ENCODE measurements at regions not wholly inside any gene's neighbourhood (a gene's known extent, or its start where the extent isn't known, plus 50 kb on each side); places are given as distances from the start of the nearest gene placed in this dataset.

GRCh38 chr2:122022531-122022930, 267.1 kb downstream of the TSN start:
- H3K4me1 ChIP-seq (ENCODE audit: control insufficient read depth, insufficient read depth, low read length): peaks cover 9% of the 10 kb centered on the region

GRCh38 chr2:122023059-122023864, 267.8 kb downstream of the TSN start:
- Histone ChIP-seq H3K4me1 (ENCODE audit: control insufficient read depth, insufficient read depth, low read length) (peaks cover 9% of the 10 kb centered on the region), H3K9me3 (replicated peaks; ENCODE audit: control insufficient read depth, low read depth, low read length) (no peaks in the 10 kb centered on the region), H3K27ac (ENCODE audit: low read length) (no peak overlapping the region), H3K36me3 (ENCODE audit: control insufficient read depth, insufficient read depth, low read length) (no peaks in the 10 kb centered on the region), H3K4me3 (ENCODE audit: low read length) (no peak overlapping the region), H3K27me3 (ENCODE audit: control insufficient read depth, insufficient read depth, low read length) (no peaks in the 10 kb centered on the region)
- no CpG with 5 or more reads among the region's 7 CpGs for WGBS (ENCODE audit: insufficient coverage)
- peak; percentile 65 for DNase-seq

More at GRCh38 chr2:122022531-122022930, 267.1 kb downstream of the TSN start:
- WGBS (ENCODE audit: insufficient coverage): 92% methylated on average over 3 of the region's 3 CpGs
- Histone ChIP-seq H3K36me3 (ENCODE audit: control insufficient read depth, insufficient read depth, low read length) (no peaks in the 10 kb centered on the region), H3K9me3 (replicated peaks; ENCODE audit: control insufficient read depth, low read depth, low read length) (no peaks in the 10 kb centered on the region), H3K27me3 (ENCODE audit: control insufficient read depth, insufficient read depth, low read length) (no peaks in the 10 kb centered on the region), H3K4me3 (ENCODE audit: low read length) (no peak overlapping the region), H3K27ac (ENCODE audit: low read length) (no peak overlapping the region)
- DNase-seq: no peak

DNA sequence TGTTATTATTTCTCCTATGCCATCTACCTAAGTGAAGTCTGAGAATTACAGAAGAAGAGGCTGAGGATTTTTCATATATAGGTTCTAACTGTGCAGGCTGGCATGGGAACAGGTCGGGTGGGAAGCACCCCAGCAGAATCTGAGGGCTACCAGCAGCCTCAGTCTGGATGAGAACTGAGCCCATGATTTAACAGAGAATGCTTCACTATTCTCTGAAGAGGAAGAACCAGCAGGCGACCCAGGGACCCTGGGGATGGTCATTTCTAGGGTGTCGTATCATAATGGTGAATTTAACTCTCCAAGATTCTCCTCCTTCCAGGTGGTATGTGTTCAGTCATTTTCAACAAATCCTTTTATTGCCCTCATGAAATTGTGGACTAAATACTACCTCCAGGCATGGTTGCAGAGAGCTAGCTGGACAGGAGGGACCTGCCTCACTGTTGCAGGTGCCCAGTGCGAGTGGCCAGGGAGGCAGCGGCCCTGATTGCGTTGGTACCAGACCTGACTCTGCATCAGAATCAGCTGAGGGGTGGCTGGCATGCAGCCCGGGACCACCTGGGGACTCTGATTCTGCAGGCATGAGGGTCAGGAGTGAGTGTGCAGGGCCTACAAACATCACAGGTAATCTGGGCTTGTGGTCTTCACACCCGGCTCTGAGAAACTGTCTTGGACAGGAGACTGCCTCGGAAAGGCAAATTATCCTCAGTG, 272.2 kb downstream of the TSN start:
- H3K27ac ChIP-seq (ENCODE audit: low read length): no peak overlapping the region
- H3K36me3 ChIP-seq (ENCODE audit: control insufficient read depth, insufficient read depth, low read length): no peaks in the 10 kb centered on the region
- WGBS (ENCODE audit: insufficient coverage): 88% methylated on average over 4 of the region's 9 CpGs
- peaks cover 2% of the 10 kb centered on the region for H3K27me3 ChIP-seq (ENCODE audit: control insufficient read depth, insufficient read depth, low read length)
- H3K4me3 ChIP-seq (ENCODE audit: low read length): no peak overlapping the region
- peaks cover 3% of the 10 kb centered on the region for H3K4me1 ChIP-seq (ENCODE audit: control insufficient read depth, insufficient read depth, low read length)
- DNase-seq: no peak
- H3K9me3 ChIP-seq (replicated peaks; ENCODE audit: control insufficient read depth, low read depth, low read length): no peaks in the 10 kb centered on the region

DNA sequence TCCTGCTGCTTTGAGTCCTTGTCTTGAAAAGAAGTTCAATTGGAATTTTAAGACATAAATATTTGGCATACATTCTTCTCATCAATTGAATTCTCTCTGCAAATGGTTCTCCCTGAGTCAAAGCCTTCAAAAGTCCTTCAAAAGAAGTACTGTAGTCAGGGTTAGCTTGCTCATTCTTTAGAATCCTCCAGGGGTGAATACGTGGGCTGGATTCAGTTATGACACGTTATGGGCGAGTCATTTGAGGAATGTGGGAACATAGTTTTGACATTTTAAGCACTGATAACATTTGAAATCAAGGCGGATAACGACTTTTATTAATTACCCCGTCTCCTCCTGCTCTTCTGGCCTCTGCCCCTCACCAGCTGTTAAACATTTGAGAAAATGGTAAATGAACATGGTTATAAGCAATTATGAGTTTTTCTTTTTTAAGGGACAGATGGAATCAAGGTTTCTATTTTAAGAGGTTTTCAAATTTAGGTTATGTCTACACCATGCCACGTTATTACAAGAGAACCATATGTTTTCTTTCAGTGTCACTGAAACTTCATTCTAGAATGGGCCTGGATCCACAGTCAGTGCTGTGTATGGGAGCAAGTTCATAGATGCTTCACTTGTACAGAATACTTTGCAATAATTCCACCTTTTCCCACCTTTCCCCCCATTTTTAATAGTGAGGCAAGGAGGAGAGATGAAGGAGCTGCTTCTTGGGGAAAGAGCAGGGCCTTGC, 273.1 kb downstream of the TSN start:
- H3K27ac ChIP-seq (ENCODE audit: low read length): no peak overlapping the region
- WGBS (ENCODE audit: insufficient coverage): no CpG with 5 or more reads among the region's 7 CpGs
- no peaks in the 10 kb centered on the region for H3K9me3 ChIP-seq (replicated peaks; ENCODE audit: control insufficient read depth, low read depth, low read length)
- H3K4me1 ChIP-seq (ENCODE audit: control insufficient read depth, insufficient read depth, low read length): no peaks in the 10 kb centered on the region
- peaks cover 2% of the 10 kb centered on the region for H3K27me3 ChIP-seq (ENCODE audit: control insufficient read depth, insufficient read depth, low read length)
- no peak overlapping the region for H3K4me3 ChIP-seq (ENCODE audit: low read length)
- DNase-seq: no peak
- no peaks in the 10 kb centered on the region for H3K36me3 ChIP-seq (ENCODE audit: control insufficient read depth, insufficient read depth, low read length)

GRCh38 chr2:122029456-122029855, 274.0 kb downstream of the TSN start:
- Histone ChIP-seq H3K4me3 (ENCODE audit: low read length) (no peak overlapping the region), H3K27me3 (ENCODE audit: control insufficient read depth, insufficient read depth, low read length) (peaks cover 2% of the 10 kb centered on the region), H3K4me1 (ENCODE audit: control insufficient read depth, insufficient read depth, low read length) (no peaks in the 10 kb centered on the region), H3K9me3 (replicated peaks; ENCODE audit: control insufficient read depth, low read depth, low read length) (no peaks in the 10 kb centered on the region), H3K27ac (ENCODE audit: low read length) (no peak overlapping the region), H3K36me3 (ENCODE audit: control insufficient read depth, insufficient read depth, low read length) (no peaks in the 10 kb centered on the region)
- 94% methylated on average over 6 of the region's 7 CpGs for WGBS (ENCODE audit: insufficient coverage)
- no peak for DNase-seq

- no peaks in the 10 kb centered on the region for H3K36me3 ChIP-seq (ENCODE audit: control insufficient read depth, insufficient read depth, low read length)
- H3K9me3 ChIP-seq (replicated peaks; ENCODE audit: control insufficient read depth, low read depth, low read length): no peaks in the 10 kb centered on the region
- no peak overlapping the region for H3K27ac ChIP-seq (ENCODE audit: low read length)
- H3K27me3 ChIP-seq (ENCODE audit: control insufficient read depth, insufficient read depth, low read length): peaks cover 2% of the 10 kb centered on the region
- no peaks in the 10 kb centered on the region for H3K4me1 ChIP-seq (ENCODE audit: control insufficient read depth, insufficient read depth, low read length)
- no peak for DNase-seq
- no peak overlapping the region for H3K4me3 ChIP-seq (ENCODE audit: low read length)
- 52% methylated on average over 2 of the region's 3 CpGs for WGBS (ENCODE audit: insufficient coverage)
These were observed 274.5 kb downstream of the TSN start for GRCh38 chr2:122029945-122030344.

DNA sequence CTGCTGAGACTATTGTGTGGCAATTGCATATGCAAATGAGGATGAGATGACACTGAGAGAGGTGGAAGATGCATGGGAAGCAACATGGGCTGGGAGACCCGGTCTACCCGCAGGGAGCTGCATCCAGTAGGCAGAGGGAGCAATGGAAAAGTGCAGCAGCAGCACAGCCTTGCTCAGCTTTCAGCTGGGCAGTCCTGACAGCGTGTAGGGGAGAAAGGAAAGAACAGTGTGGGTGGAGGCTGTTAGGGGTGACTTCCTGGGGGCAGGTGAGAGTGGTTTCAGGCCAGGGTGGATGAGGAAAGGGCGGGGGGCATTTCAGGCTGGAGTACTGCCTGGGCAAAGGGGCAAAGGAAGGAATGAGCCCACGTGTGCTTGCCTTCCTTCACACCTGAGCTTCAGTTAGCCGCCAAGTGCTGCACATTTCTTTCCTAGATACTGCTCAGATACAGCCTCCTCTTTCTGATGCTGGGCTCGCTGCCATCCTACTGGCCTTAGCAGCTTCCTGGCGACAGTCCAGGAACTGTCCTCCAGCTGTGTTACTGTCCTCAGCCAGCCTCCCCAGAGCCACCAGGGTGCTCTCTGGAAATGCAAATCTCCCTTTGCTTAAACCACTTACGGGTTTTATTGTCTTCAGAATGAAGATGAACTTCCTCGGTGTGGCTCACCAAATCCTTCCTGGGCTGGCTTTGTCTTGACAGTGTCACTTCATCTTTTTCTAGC, 276.3 kb downstream of the TSN start:
- 44% methylated on average over 9 of the region's 10 CpGs for WGBS (ENCODE audit: insufficient coverage)
- Histone ChIP-seq H3K9me3 (replicated peaks; ENCODE audit: control insufficient read depth, low read depth, low read length) (no peaks in the 10 kb centered on the region), H3K4me3 (ENCODE audit: low read length) (no peak overlapping the region), H3K27me3 (ENCODE audit: control insufficient read depth, insufficient read depth, low read length) (peaks cover 2% of the 10 kb centered on the region), H3K36me3 (ENCODE audit: control insufficient read depth, insufficient read depth, low read length) (no peaks in the 10 kb centered on the region), H3K27ac (ENCODE audit: low read length) (no peak overlapping the region), H3K4me1 (ENCODE audit: control insufficient read depth, insufficient read depth, low read length) (no peaks in the 10 kb centered on the region)
- peak; percentile 60 for DNase-seq

GRCh38 chr2:122032264-122032645, 276.8 kb downstream of the TSN start:
- no peaks in the 10 kb centered on the region for H3K9me3 ChIP-seq (replicated peaks; ENCODE audit: control insufficient read depth, low read depth, low read length)
- peaks cover 2% of the 10 kb centered on the region for H3K27me3 ChIP-seq (ENCODE audit: control insufficient read depth, insufficient read depth, low read length)
- no peak for DNase-seq
- no peak overlapping the region for H3K27ac ChIP-seq (ENCODE audit: low read length)
- 88% methylated on average over 5 of the region's 6 CpGs for WGBS (ENCODE audit: insufficient coverage)
- H3K4me3 ChIP-seq (ENCODE audit: low read length): no peak overlapping the region
- H3K4me1 ChIP-seq (ENCODE audit: control insufficient read depth, insufficient read depth, low read length): no peaks in the 10 kb centered on the region
- H3K36me3 ChIP-seq (ENCODE audit: control insufficient read depth, insufficient read depth, low read length): no peaks in the 10 kb centered on the region

- WGBS (ENCODE audit: insufficient coverage): 67% methylated on average over 1 of the region's 3 CpGs
- Histone ChIP-seq H3K4me1 (ENCODE audit: control insufficient read depth, insufficient read depth, low read length) (no peaks in the 10 kb centered on the region), H3K27ac (ENCODE audit: low read length) (no peak overlapping the region), H3K9me3 (replicated peaks; ENCODE audit: control insufficient read depth, low read depth, low read length) (no peaks in the 10 kb centered on the region), H3K4me3 (ENCODE audit: low read length) (no peak overlapping the region), H3K36me3 (ENCODE audit: control insufficient read depth, insufficient read depth, low read length) (no peaks in the 10 kb centered on the region), H3K27me3 (ENCODE audit: control insufficient read depth, insufficient read depth, low read length) (peaks cover 2% of the 10 kb centered on the region)
- DNase-seq: no peak
These were observed 278.3 kb downstream of the TSN start for GRCh38 chr2:122033778-122034177.
